C4-2B (cell line): ENCODE measurements at regions not wholly inside any gene's neighbourhood (a gene's known extent, or its start where the extent isn't known, plus 50 kb on each side); places are given as distances from the start of the nearest gene placed in this dataset.

Experiments
- CTCF ChIP-seq: fragments of 450-650 bp; conservative IDR thresholded peaks from 2 replicates; pipeline ENCODE4 v1.5.1; 2017; ENCODE audit warnings: mild to moderate bottlenecking
- ZFX ChIP-seq: fragments of 450-650 bp; IDR thresholded peaks from 2 replicates; pipeline ENCODE4 v1.6.1; 2017

GRCh38 chr2:52775674-52776073 lies 991.9 kb upstream of the CHAC2 start:
- TF ChIP-seq CTCF (no peak), ZFX (no peak)
